ENCODE measurements at regions not wholly inside any gene's neighbourhood (a gene's known extent, or its start where the extent isn't known, plus 50 kb on each side); places are given as distances from the start of the nearest gene placed in this dataset.
A peak's percentile ranks its signal among the peaks of the same experiment; 100 is the strongest.
"Not testable (repeated sequence)": the region's sequence is repeated elsewhere in the genome, so short reads cannot be mapped to it uniquely, and the experiment has no call there.

- Histone ChIP-seq H3K27ac (no peak overlapping the region), H3K4me3 (no peak overlapping the region)
Observed at GRCh38 chr9:75642522-75642921, 248.0 kb upstream of the PCSK5 start.

GRCh38 chr9:75644649-75645048 lies 245.8 kb upstream of the PCSK5 start:
- no peak overlapping the region for H3K27ac ChIP-seq
- no peak overlapping the region for H3K4me3 ChIP-seq

- Histone ChIP-seq H3K27ac (no peak overlapping the region), H3K4me3 (no peak overlapping the region)
Observed at GRCh38 chr9:75648034-75648433, 242.4 kb upstream of the PCSK5 start.

- no peak overlapping the region for H3K4me3 ChIP-seq
- no peak overlapping the region for H3K27ac ChIP-seq
Observed at GRCh38 chr9:75649060-75649459, 241.4 kb upstream of the PCSK5 start.

GRCh38 chr9:75651709-75652108 lies 238.8 kb upstream of the PCSK5 start:
- no peak overlapping the region for H3K27ac ChIP-seq
- H3K4me3 ChIP-seq, result no peak overlapping the region

GRCh38 chr9:75653335-75653734 lies 237.1 kb upstream of the PCSK5 start:
- Histone ChIP-seq H3K4me3 (no peak overlapping the region), H3K27ac (no peak overlapping the region)

GRCh38 chr9:75653750-75654149 lies 236.7 kb upstream of the PCSK5 start:
- no peak overlapping the region for H3K27ac ChIP-seq
- H3K4me3 ChIP-seq, result no peak overlapping the region

- Histone ChIP-seq H3K4me3 (no peak overlapping the region), H3K27ac (no peak overlapping the region)
Observed at GRCh38 chr9:75657015-75657414, 233.5 kb upstream of the PCSK5 start.

- peak overlapping the region in 1 of 21 experiments; percentile 26 for H3K27ac ChIP-seq
- no peak overlapping the region for H3K4me3 ChIP-seq
Observed at GRCh38 chr9:75658301-75658905, 232.1 kb upstream of the PCSK5 start.

- Histone ChIP-seq H3K4me3 (no peak overlapping the region), H3K27ac (no peak overlapping the region)
Observed at GRCh38 chr9:75664597-75664996, 225.9 kb upstream of the PCSK5 start.

GRCh38 chr9:75666856-75667554 lies 223.5 kb upstream of the PCSK5 start:
- Histone ChIP-seq H3K4me3 (no peak overlapping the region), H3K27ac (no peak overlapping the region)

GRCh38 chr9:75669721-75670120 lies 220.8 kb upstream of the PCSK5 start:
- Histone ChIP-seq H3K27ac (no peak overlapping the region), H3K4me3 (no peak overlapping the region)

GRCh38 chr9:75671354-75671753 lies 219.1 kb upstream of the PCSK5 start:
- Histone ChIP-seq H3K27ac (no peak overlapping the region), H3K4me3 (no peak overlapping the region)

GRCh38 chr9:75672478-75672877 lies 218.0 kb upstream of the PCSK5 start:
- Histone ChIP-seq H3K4me3 (no peak overlapping the region), H3K27ac (no peak overlapping the region)

- no peak overlapping the region for H3K27ac ChIP-seq
Observed at GRCh38 chr9:75683591-75683990, 206.9 kb upstream of the PCSK5 start.

GRCh38 chr9:75685062-75685461 lies 205.4 kb upstream of the PCSK5 start:
- Histone ChIP-seq H3K4me3 (no peak overlapping the region), H3K27ac (no peak overlapping the region)

More at GRCh38 chr9:75683591-75683990, 206.9 kb upstream of the PCSK5 start:
- no peak overlapping the region for H3K4me3 ChIP-seq

- H3K27ac ChIP-seq, result no peak overlapping the region
Observed at GRCh38 chr9:75687359-75687953, 203.0 kb upstream of the PCSK5 start.

GRCh38 chr9:75690551-75690950 lies 199.9 kb upstream of the PCSK5 start:
- H3K27ac ChIP-seq, H3K4me3 ChIP-seq: not testable (repeated sequence)

More at GRCh38 chr9:75687359-75687953, 203.0 kb upstream of the PCSK5 start:
- no peak overlapping the region for H3K4me3 ChIP-seq

GRCh38 chr9:75691408-75691807 lies 199.1 kb upstream of the PCSK5 start:
- no peak overlapping the region for H3K27ac ChIP-seq

GRCh38 chr9:75692309-75692708 lies 198.2 kb upstream of the PCSK5 start:
- Histone ChIP-seq H3K27ac (no peak overlapping the region), H3K4me3 (no peak overlapping the region)

More at GRCh38 chr9:75691408-75691807, 199.1 kb upstream of the PCSK5 start:
- no peak overlapping the region for H3K4me3 ChIP-seq

GRCh38 chr9:75695921-75696320 lies 194.6 kb upstream of the PCSK5 start:
- no peak overlapping the region for H3K27ac ChIP-seq

More at GRCh38 chr9:75695921-75696320, 194.6 kb upstream of the PCSK5 start:
- no peak overlapping the region for H3K4me3 ChIP-seq
